H9 (cell line): ENCODE measurements at regions not wholly inside any gene's neighbourhood (a gene's known extent, or its start where the extent isn't known, plus 50 kb on each side); places are given as distances from the start of the nearest gene placed in this dataset.

Experiments used
- DNase-seq: peaks from one replicate; pipeline ENCODE4 v3.0.0-alpha.2; 2017
- H2AFZ ChIP-seq: one replicate; pipeline ENCODE4 v1.6.1; 2013; ENCODE audit warnings: mild to moderate bottlenecking, low read length, control low read depth, moderate library complexity
- H2AK5ac ChIP-seq: 2 replicates; pipeline ENCODE4 v1.6.1; 2013; ENCODE audit warnings: low read length, control low read depth, mixed read lengths; ENCODE audit not compliant: insufficient read length
- H2BK120ac ChIP-seq: one replicate; pipeline ENCODE4 v1.6.1; 2013; ENCODE audit warnings: low read depth, mild to moderate bottlenecking, low read length, control low read depth, inconsistent platforms; ENCODE audit not compliant: poor library complexity, severe bottlenecking
- H2BK12ac ChIP-seq: 2 replicates; pipeline ENCODE4 v1.6.1; 2013; ENCODE audit warnings: low read length, control low read depth, mixed read lengths, low read depth; ENCODE audit not compliant: insufficient read length
- H2BK15ac ChIP-seq: 2 replicates; pipeline ENCODE4 v1.6.1; 2013; ENCODE audit warnings: low read depth, low read length, control low read depth
- H2BK20ac ChIP-seq: one replicate; pipeline ENCODE4 v1.6.1; 2013; ENCODE audit warnings: low read depth, mild to moderate bottlenecking, low read length, control low read depth, inconsistent platforms; ENCODE audit not compliant: poor library complexity, severe bottlenecking
- H2BK5ac ChIP-seq: 2 replicates; pipeline ENCODE4 v1.6.1; 2013; ENCODE audit warnings: low read length, control low read depth, mixed read lengths; ENCODE audit not compliant: insufficient read length
- H3K14ac ChIP-seq: 2 replicates; pipeline ENCODE4 v1.6.1; 2013; ENCODE audit warnings: low read length, control low read depth; ENCODE audit not compliant: insufficient read depth
- H3K18ac ChIP-seq: 2 replicates; pipeline ENCODE4 v1.6.1; 2013; ENCODE audit warnings: low read depth, mild to moderate bottlenecking, mixed read lengths, low read length, control low read depth; ENCODE audit not compliant: insufficient read length
- H3K23ac ChIP-seq: 2 replicates; pipeline ENCODE4 v1.6.1; 2013; ENCODE audit warnings: low read length, control low read depth, mixed read lengths, low read depth; ENCODE audit not compliant: insufficient read length
- H3K23me2 ChIP-seq: 2 replicates; pipeline ENCODE4 v1.6.1; 2013; ENCODE audit warnings: low read depth, mild to moderate bottlenecking, mixed read lengths, low read length, control low read depth; ENCODE audit not compliant: insufficient read length, poor library complexity, severe bottlenecking
- H3K27ac ChIP-seq: 2 replicates; pipeline ENCODE4 v1.5.1; 2013; ENCODE audit warnings: low read length, control low read depth, mixed read lengths, low read depth; ENCODE audit not compliant: insufficient read length
- H3K27me3 ChIP-seq: 2 replicates; pipeline ENCODE4 v1.6.1; 2013; ENCODE audit warnings: low read length, control low read depth, inconsistent platforms; ENCODE audit not compliant: insufficient read depth
- H3K4ac ChIP-seq: 2 replicates; pipeline ENCODE4 v1.6.1; 2013; ENCODE audit warnings: low read depth, mild to moderate bottlenecking, control low read depth, inconsistent platforms, low read length, moderate library complexity
- H3K4me1 ChIP-seq: 2 replicates; pipeline ENCODE4 v1.6.1; 2013; ENCODE audit warnings: low read length, control low read depth, inconsistent platforms; ENCODE audit not compliant: insufficient read depth
- H3K4me2 ChIP-seq: 2 replicates; pipeline ENCODE4 v1.6.1; 2013; ENCODE audit warnings: low read length, control low read depth, mixed read lengths; ENCODE audit not compliant: insufficient read length, insufficient read depth
- H3K56ac ChIP-seq: 2 replicates; pipeline ENCODE4 v1.6.1; 2013; ENCODE audit warnings: low read depth, mild to moderate bottlenecking, mixed read lengths, low read length, control low read depth; ENCODE audit not compliant: insufficient read length
- H3K79me1 ChIP-seq: 2 replicates; pipeline ENCODE4 v1.6.1; 2013; ENCODE audit warnings: low read depth, mild to moderate bottlenecking, moderate library complexity, low read length, control low read depth, inconsistent platforms; ENCODE audit not compliant: insufficient read depth, poor library complexity, severe bottlenecking
- H3K79me2 ChIP-seq: 2 replicates; pipeline ENCODE4 v1.6.1; 2013; ENCODE audit warnings: low read length, control low read depth, inconsistent platforms; ENCODE audit not compliant: insufficient read depth
- H3K9ac ChIP-seq: 2 replicates; pipeline ENCODE4 v1.6.1; 2013; ENCODE audit warnings: low read length, control low read depth, mixed read lengths; ENCODE audit not compliant: insufficient read length; ENCODE audit errors: extremely low read depth
- H3K9me3 ChIP-seq: one replicate; pipeline ENCODE4 v1.6.1; 2013; ENCODE audit warnings: low read depth, low read length, inconsistent platforms; ENCODE audit not compliant: control insufficient read depth
- H3T11ph ChIP-seq: one replicate; pipeline ENCODE4 v1.6.1; 2013; ENCODE audit warnings: mild to moderate bottlenecking, low read length, control low read depth, inconsistent platforms
- H4K20me1 ChIP-seq: one replicate; pipeline ENCODE4 v1.6.1; 2013; ENCODE audit not compliant: control insufficient read depth, insufficient read length, insufficient read depth
- H4K5ac ChIP-seq: 2 replicates; pipeline ENCODE4 v1.6.1; 2013; ENCODE audit warnings: low read depth, mild to moderate bottlenecking, mixed read lengths, low read length, control low read depth; ENCODE audit not compliant: insufficient read length
- H4K8ac ChIP-seq: replicated peaks from 2 replicates; pipeline ENCODE4 v1.6.1; 2013; ENCODE audit warnings: low read length, control low read depth, mixed read lengths, low read depth; ENCODE audit not compliant: insufficient read length
- H4K91ac ChIP-seq: 2 replicates; pipeline ENCODE4 v1.6.1; 2013; ENCODE audit warnings: low read depth, mild to moderate bottlenecking, moderate library complexity, mixed read lengths, low read length, control low read depth; ENCODE audit not compliant: insufficient read length
- H3K27ac Mint-ChIP-seq, 3 experiments: 2 replicates in 2 of 3; 3 replicates in 1 of 3; pipeline ENCODE4 v1.8.0; 2020 to 2021; ENCODE audit warnings: mixed read lengths in 3 of 3, mild to moderate bottlenecking in 1 of 3, moderate library complexity in 1 of 3
- H3K27me3 Mint-ChIP-seq: 2 replicates; pipeline ENCODE4 v1.8.0; 2021; ENCODE audit warnings: low read depth, mild to moderate bottlenecking, moderate library complexity, mixed read lengths
- H3K36me3 Mint-ChIP-seq, 3 experiments: 2 replicates in 2 of 3; 3 replicates in 1 of 3; pipeline ENCODE4 v1.8.0; 2020 to 2021; ENCODE audit warnings: low read depth in 3 of 3, mixed read lengths in 3 of 3; ENCODE audit not compliant: insufficient read depth in 1 of 3
- H3K4me1 Mint-ChIP-seq, 2 experiments: 2 replicates each; pipeline ENCODE4 v1.8.0; 2020; ENCODE audit warnings: mixed read lengths in 2 of 2
- H3K4me3 Mint-ChIP-seq, 2 experiments: 2 replicates in 1 of 2; 3 replicates in 1 of 2; pipeline ENCODE4 v1.8.0; 2020 to 2021; ENCODE audit warnings: mild to moderate bottlenecking in 2 of 2, mixed read lengths in 2 of 2, moderate library complexity in 1 of 2
- H3K9me3 Mint-ChIP-seq, 2 experiments: 2 replicates in 1 of 2; 3 replicates in 1 of 2; pipeline ENCODE4 v1.8.0; 2020; ENCODE audit warnings: mild to moderate bottlenecking in 2 of 2, mixed read lengths in 2 of 2, moderate library complexity in 1 of 2
- CTCF ChIP-seq: fragments of 200-600 bp; sonication (generic); conservative IDR thresholded peaks from 3 replicates; pipeline ENCODE4 v1.8.0; 2021; ENCODE audit warnings: antibody characterized with exemption, mild to moderate bottlenecking
- WGBS: extraction: QIAGEN DNeasy Blood & Tissue Kit; methylation state at CpG from one replicate; pipeline ENCODE4 v1.1.7; 2013; ENCODE audit warnings: missing lambda C conversion rate, low lambda C conversion rate, mixed read lengths; ENCODE audit not compliant: insufficient read length; ENCODE audit errors: extremely low coverage; 5-methylcytosine and 5-hydroxymethylcytosine counted together

DNA sequence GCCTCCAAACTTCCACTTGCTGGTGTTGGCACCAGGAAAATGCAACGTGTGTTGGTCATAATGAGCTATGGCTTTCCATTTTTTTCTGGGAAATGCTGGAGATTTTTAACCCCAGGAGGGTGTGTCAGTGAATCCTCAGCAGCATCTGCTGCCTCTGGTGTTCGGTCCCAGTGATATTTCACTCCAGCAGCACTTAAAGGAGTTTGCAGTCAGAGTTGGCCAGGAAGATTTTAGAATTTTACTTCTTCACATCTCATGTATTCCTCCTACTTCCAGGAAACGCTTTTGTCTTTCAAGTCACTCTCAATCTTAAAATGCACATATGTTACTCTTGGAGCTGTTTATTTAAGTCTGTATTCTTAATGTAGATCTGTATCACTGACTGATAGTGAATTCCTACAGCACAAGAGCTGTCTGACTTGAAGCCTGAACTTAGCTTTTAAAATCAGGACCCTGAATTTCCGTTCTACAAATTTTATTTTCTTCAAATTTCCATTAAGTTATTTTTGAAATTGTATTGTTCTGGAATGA, 903.4 kb upstream of the SLC10A2 start:
- Histone ChIP-seq H2AFZ (no peak overlapping the region), H3K18ac (no peak overlapping the region), H3K23ac (no peak overlapping the region), H2BK15ac (no peak overlapping the region), H3K4ac (no peak overlapping the region), H4K8ac (no peak overlapping the region), H3K23me2 (no peaks in the 10 kb centered on the region), H3K4me1 (no peaks in the 10 kb centered on the region; the same call in 1 of the 2 replicates), H3K9me3 (no peaks in the 10 kb centered on the region), H3K27ac (no peak overlapping the region), H2BK12ac (no peak overlapping the region), H2BK5ac (no peak overlapping the region), H4K5ac (no peak overlapping the region), H4K91ac (no peak overlapping the region), H3T11ph (no peak overlapping the region), H3K27me3 (no peaks in the 10 kb centered on the region), H4K20me1 (no peaks in the 10 kb centered on the region), H3K9ac (no peak overlapping the region), H3K56ac (no peak overlapping the region), H3K79me2 (no peaks in the 10 kb centered on the region), H3K79me1 (no peaks in the 10 kb centered on the region), H3K14ac (no peak overlapping the region), H2BK20ac (no peak overlapping the region), H2BK120ac (no peak overlapping the region), H3K4me2 (no peak overlapping the region), H2AK5ac (no peak overlapping the region)
- Mint-ChIP-seq H3K4me3 (no peak overlapping the region), H3K9me3 (no peaks in the 10 kb centered on the region), H3K36me3 (no peaks in the 10 kb centered on the region), H3K27ac (no peak overlapping the region), H3K27me3 (no peaks in the 10 kb centered on the region), H3K4me1 (no peaks in the 10 kb centered on the region)
- no CpG with 5 or more reads among the region's 4 CpGs for WGBS
- TF ChIP-seq CTCF, result no peak
- no peak for DNase-seq
